HCT116 (cell line): ENCODE measurements at regions not wholly inside any gene's neighbourhood (a gene's known extent, or its start where the extent isn't known, plus 50 kb on each side); places are given as distances from the start of the nearest gene placed in this dataset.

Experiments
- ATAC-seq: fragments of 200-7000 bp; cut with Tn5 transposase; 2 replicates; pipeline ENCODE4 v1.9.1; 2020; ENCODE audit warnings: mild to moderate bottlenecking, moderate library complexity
- BruUV-seq: library from RNA; stranded (reverse); fragments of 400-500 nt; replicated peaks from 2 replicates; lab custom pipeline; 2021; lab: Mats Ljungman, UMichigan
- CTCF ChIA-PET: fragments of 300-600 bp; sonication (Branson Sonifier 250); formaldehyde crosslinking; loops from one replicate; lab custom pipeline; 2021; ENCODE audit warnings: antibody characterized with exemption; lab: Charles Lee
- POLR2A ChIA-PET: fragments of 300-600, 350-600 bp; sonication (Branson Sonifier 250); formaldehyde crosslinking; loops from one replicate; lab custom pipeline; 2021; ENCODE audit warnings: antibody characterized with exemption; lab: Charles Lee
- RAD21 ChIA-PET, 2 experiments: fragments of 300-600 bp; sonication (Branson Sonifier 250); formaldehyde crosslinking; loops; one replicate each; lab custom pipeline; 2023; ENCODE audit warnings: low total read pairs in 2 of 2; ENCODE audit not compliant: uncharacterized antibody in 2 of 2, unreplicated experiment in 2 of 2, low non-redundant PET in 1 of 2; lab: Charles Lee
- DNase-seq: peaks from one replicate; pipeline ENCODE4 v3.0.0-alpha.2; 2010; ENCODE audit warnings: low read depth, low spot score
- H2AFZ ChIP-seq: fragments of 200-600 bp; shearing (Covaris generic), sonication (generic); 2 replicates; pipeline ENCODE4 v1.6.1; 2017; ENCODE audit warnings: low read depth, mixed run types, mixed read lengths, antibody characterized with exemption, low read length; ENCODE audit not compliant: poor library complexity, severe bottlenecking
- H3K27ac ChIP-seq: 2 replicates; pipeline ENCODE4 v1.5.1; 2012; ENCODE audit warnings: low read depth, low read length
- H3K27me3 ChIP-seq: fragments of 200-600 bp; sonication (generic); 2 replicates; pipeline ENCODE4 v1.6.1; 2016; ENCODE audit warnings: mixed run types, low read length, mixed read lengths; ENCODE audit not compliant: insufficient read depth
- H3K36me3 ChIP-seq, 2 experiments: fragments of 200-500 bp in 1 of 2; fragments of 200-600 bp in 1 of 2; sonication (Bioruptor generic) in 1 of 2; sonication (generic) in 1 of 2; 2 replicates each; pipeline versions ENCODE4 v1.5.1 to v1.6.1; 2014 to 2016; ENCODE audit warnings: low read length in 2 of 2, inconsistent platforms in 1 of 2, mixed read lengths in 1 of 2, mixed run types in 1 of 2; ENCODE audit not compliant: insufficient read depth in 2 of 2, control insufficient read depth in 1 of 2
- H3K4me1 ChIP-seq, 2 experiments: fragments of 200-600 bp in 1 of 2; sonication (generic) in 1 of 2; 2 replicates each; pipeline versions ENCODE4 v1.5.1 to v1.6.1; 2012 to 2017; ENCODE audit warnings: low read length in 2 of 2, inconsistent platforms in 1 of 2, mild to moderate bottlenecking in 1 of 2, mixed read lengths in 1 of 2, mixed run types in 1 of 2, moderate library complexity in 1 of 2; ENCODE audit not compliant: insufficient read depth in 2 of 2, control insufficient read depth in 1 of 2
- H3K4me2 ChIP-seq: fragments of 200-600 bp; sonication (generic); 2 replicates; pipeline ENCODE4 v1.6.1; 2017; ENCODE audit warnings: mixed run types, low read length, mixed read lengths
- H3K4me3 ChIP-seq, 2 experiments: fragments of 200-600 bp in 1 of 2; sonication (generic) in 1 of 2; replicated peaks in 1 of 2; 2 replicates each; pipeline ENCODE4 v1.5.1; 2011 to 2016; ENCODE audit warnings: low read length in 2 of 2, control low read depth in 1 of 2, low read depth in 1 of 2, mild to moderate bottlenecking in 1 of 2, mixed read lengths in 1 of 2, mixed run types in 1 of 2
- H3K79me2 ChIP-seq: fragments of 200-600 bp; sonication (generic); 2 replicates; pipeline ENCODE4 v1.6.1; 2017; ENCODE audit warnings: mild to moderate bottlenecking, mixed run types, low read length, moderate library complexity, mixed read lengths; ENCODE audit not compliant: insufficient read depth
- H3K9ac ChIP-seq: fragments of 200-600 bp; sonication (generic); 2 replicates; pipeline ENCODE4 v1.6.1; 2016; ENCODE audit warnings: low read length, mixed read lengths
- H3K9me2 ChIP-seq: fragments of 200-600 bp; sonication (generic), shearing (Covaris generic); 2 replicates; pipeline ENCODE4 v1.6.1; 2017; ENCODE audit warnings: mixed run types, mild to moderate bottlenecking, moderate library complexity; ENCODE audit not compliant: insufficient read depth
- H3K9me3 ChIP-seq, 2 experiments: fragments of 200-500 bp in 1 of 2; fragments of 200-600 bp in 1 of 2; sonication (Bioruptor generic) in 1 of 2; sonication (generic) in 1 of 2; 2 replicates each; pipeline ENCODE4 v1.6.1; 2014 to 2017; ENCODE audit warnings: low read length in 2 of 2, mixed read lengths in 2 of 2, inconsistent platforms in 1 of 2, low read depth in 1 of 2, mild to moderate bottlenecking in 1 of 2, mixed run types in 1 of 2, moderate library complexity in 1 of 2; ENCODE audit not compliant: control insufficient read depth in 1 of 2, insufficient read depth in 1 of 2
- H4K20me1 ChIP-seq: fragments of 200-600 bp; sonication (generic), shearing (Covaris generic); 2 replicates; pipeline ENCODE4 v1.6.1; 2017; ENCODE audit warnings: mixed run types, mild to moderate bottlenecking, moderate library complexity; ENCODE audit not compliant: insufficient read depth
- EGR1 ChIP-seq: IDR thresholded peaks from 2 replicates; pipeline ENCODE4 v1.6.1; 2012; ENCODE audit warnings: low read depth
- RAD21 ChIP-seq: IDR thresholded peaks from 2 replicates; pipeline ENCODE4 v1.6.1; 2012; ENCODE audit warnings: low read depth, mild to moderate bottlenecking
- SIN3A ChIP-seq: IDR thresholded peaks from 2 replicates; pipeline ENCODE4 v1.6.1; 2012; ENCODE audit warnings: low read depth
- SP1 ChIP-seq: IDR thresholded peaks from 2 replicates; pipeline ENCODE4 v1.6.1; 2012; ENCODE audit warnings: low read depth
- SRF ChIP-seq: IDR thresholded peaks from 2 replicates; pipeline ENCODE4 v1.6.1; 2012; ENCODE audit warnings: low read depth
- TCF7L2 ChIP-seq: IDR thresholded peaks from 2 replicates; pipeline ENCODE4 v1.7.0; 2011; ENCODE audit warnings: borderline replicate concordance, inconsistent platforms; ENCODE audit not compliant: insufficient read depth, insufficient read length; ENCODE audit errors: extremely low read depth
- YY1 ChIP-seq: IDR thresholded peaks from 2 replicates; pipeline ENCODE4 v1.6.1; 2011; ENCODE audit warnings: low read length, low read depth, moderate library complexity, mild to moderate bottlenecking; ENCODE audit not compliant: insufficient replicate concordance; ENCODE audit errors: extremely low read depth
- ZFX ChIP-seq: fragments of 450-650 bp; IDR thresholded peaks from 2 replicates; pipeline ENCODE4 v1.6.1; 2017
- intact Hi-C: fragments of 100-400 bp; cut with micrococcal nuclease; formaldehyde crosslinking; loops from 2 replicates; pipeline ENCODE4 v1.10.0; 2022
- TF ChIP-seq, protein P1 (sequence below): IDR thresholded peaks from 2 replicates; pipeline ENCODE4 v1.6.1; 2012

- RAD21 ChIA-PET, result no interaction called here
- no peak for DNase-seq
- POLR2A ChIA-PET, result no interaction called here
- TF ChIP-seq YY1, result no peak
- no peak for TF ChIP-seq SIN3A
- no peak for TF ChIP-seq SP1
- no peak for TF ChIP-seq EGR1
- no peak for TF ChIP-seq RAD21
- TF ChIP-seq TCF7L2, result no peak
- TF ChIP-seq ZFX, result no peak
- TF ChIP-seq SRF, result no peak
- TF ChIP-seq, all 23 proteins: peak for 0
- no peak for ATAC-seq
- no peaks in the 10 kb centered on the region for H4K20me1 ChIP-seq
- no peak overlapping the region for H3K4me3 ChIP-seq
- H3K9me3 ChIP-seq, result peaks cover 24 to 29% of the 10 kb centered on the region in 2 experiments; a peak in 2 of 4 replicates
- CTCF ChIA-PET, result no interaction called here
- intact Hi-C loops, result no loop called here
- H3K79me2 ChIP-seq, result no peaks in the 10 kb centered on the region
- H3K27me3 ChIP-seq, result no peaks in the 10 kb centered on the region
- no peak overlapping the region for H3K4me2 ChIP-seq
- no peak overlapping the region for H3K27ac ChIP-seq
- no peaks in the 10 kb centered on the region for H3K9me2 ChIP-seq
- no peaks in the 10 kb centered on the region for H3K36me3 ChIP-seq
- H3K9ac ChIP-seq, result no peak overlapping the region
- no TSS peak for BruUV-seq
- no peaks in the 10 kb centered on the region for H3K4me1 ChIP-seq
- no peak overlapping the region for H2AFZ ChIP-seq
Measured at GRCh38 chr10:2263561-2263960, 526.2 kb upstream of the ADARB2 start.

DNA sequence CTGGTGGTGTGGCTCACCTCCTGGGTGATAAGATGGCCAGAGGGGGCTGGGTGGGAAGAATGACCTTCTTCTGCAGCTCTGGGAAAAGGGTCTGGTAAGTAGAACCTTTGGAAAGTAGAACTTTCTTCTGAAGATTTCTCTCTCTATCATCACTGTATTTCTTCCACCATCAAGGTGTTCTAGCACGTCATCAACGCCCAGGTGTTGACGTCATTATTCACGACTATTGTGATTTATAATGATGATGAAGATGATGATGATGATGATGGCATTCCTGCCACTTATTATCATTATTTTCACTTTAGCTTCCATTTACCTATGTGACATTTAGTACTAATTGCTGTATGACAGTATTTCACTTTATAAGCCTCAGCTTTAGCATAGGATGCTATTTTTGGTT lies 525.6 kb upstream of the ADARB2 start:
- Histone ChIP-seq H3K79me2 (no peaks in the 10 kb centered on the region), H3K4me2 (no peak overlapping the region), H3K36me3 (no peaks in the 10 kb centered on the region), H2AFZ (no peak overlapping the region), H3K9ac (no peak overlapping the region), H3K4me1 (no peaks in the 10 kb centered on the region), H4K20me1 (no peaks in the 10 kb centered on the region), H3K4me3 (no peak overlapping the region), H3K9me3 (peaks cover 24 to 31% of the 10 kb centered on the region in 2 experiments; a peak in 2 of 4 replicates), H3K9me2 (no peaks in the 10 kb centered on the region), H3K27me3 (no peaks in the 10 kb centered on the region), H3K27ac (no peak overlapping the region)
- ChIA-PET RAD21 (no interaction called here), POLR2A (no interaction called here), CTCF (no interaction called here)
- TF ChIP-seq, protein P1, sequence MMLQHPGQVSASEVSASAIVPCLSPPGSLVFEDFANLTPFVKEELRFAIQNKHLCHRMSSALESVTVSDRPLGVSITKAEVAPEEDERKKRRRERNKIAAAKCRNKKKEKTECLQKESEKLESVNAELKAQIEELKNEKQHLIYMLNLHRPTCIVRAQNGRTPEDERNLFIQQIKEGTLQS, result no peak
- TF ChIP-seq SIN3A, result no peak
- TF ChIP-seq RAD21, result no peak
- DNase-seq, result no peak
- no peak for ATAC-seq
- BruUV-seq, result no TSS peak
- intact Hi-C loops, result no loop called here
